Parathyroid adenoma (tissue), 2 donors: ENCODE measurements at regions not wholly inside any gene's neighbourhood (a gene's known extent, or its start where the extent isn't known, plus 50 kb on each side); places are given as distances from the start of the nearest gene placed in this dataset.

Source experiments
- H2AFZ ChIP-seq: fragments of 300-600 bp; sonication (generic); one replicate; pipeline ENCODE4 v1.7.0; 2017; ENCODE audit warnings: antibody characterized with exemption, mild to moderate bottlenecking
- H3K27ac ChIP-seq: fragments of 300-600 bp; sonication (generic); one replicate; pipeline ENCODE4 v1.7.0; 2017
- H3K27me3 ChIP-seq: fragments of 300-600 bp; sonication (generic); one replicate; pipeline ENCODE4 v1.7.0; 2017; ENCODE audit warnings: low read length; ENCODE audit not compliant: control insufficient read depth, insufficient read depth
- H3K36me3 ChIP-seq: fragments of 300-600 bp; sonication (generic); one replicate; pipeline ENCODE4 v1.7.0; 2017; ENCODE audit warnings: low read length; ENCODE audit not compliant: control insufficient read depth, insufficient read depth
- H3K4me1 ChIP-seq: fragments of 300-600 bp; sonication (generic); one replicate; pipeline ENCODE4 v1.7.0; 2017; ENCODE audit warnings: control low read depth
- H3K4me2 ChIP-seq: fragments of 300-600 bp; sonication (generic); one replicate; pipeline ENCODE4 v1.7.0; 2017; ENCODE audit warnings: low read length
- H3K4me3 ChIP-seq: fragments of 300-600 bp; sonication (generic); one replicate; pipeline ENCODE4 v1.7.0; 2017; ENCODE audit warnings: low read depth, low read length
- H3K79me2 ChIP-seq: fragments of 300-600 bp; sonication (generic); one replicate; pipeline ENCODE4 v1.7.0; 2017; ENCODE audit warnings: control low read depth
- H3K9ac ChIP-seq: fragments of 300-600 bp; sonication (generic); one replicate; pipeline ENCODE4 v1.7.0; 2017; ENCODE audit warnings: mild to moderate bottlenecking
- H3K9me3 ChIP-seq: fragments of 300-600 bp; sonication (generic); one replicate; pipeline ENCODE4 v1.7.0; 2017; ENCODE audit warnings: low read length; ENCODE audit not compliant: control insufficient read depth
- TF ChIP-seq, protein P1 (sequence below): fragments of 300-600 bp; sonication (generic); IDR thresholded peaks from one replicate; pipeline ENCODE4 v1.7.0; 2017; ENCODE audit warnings: antibody characterized with exemption, mild to moderate bottlenecking
- donor health status: primary hyperparathyroidism.

DNA sequence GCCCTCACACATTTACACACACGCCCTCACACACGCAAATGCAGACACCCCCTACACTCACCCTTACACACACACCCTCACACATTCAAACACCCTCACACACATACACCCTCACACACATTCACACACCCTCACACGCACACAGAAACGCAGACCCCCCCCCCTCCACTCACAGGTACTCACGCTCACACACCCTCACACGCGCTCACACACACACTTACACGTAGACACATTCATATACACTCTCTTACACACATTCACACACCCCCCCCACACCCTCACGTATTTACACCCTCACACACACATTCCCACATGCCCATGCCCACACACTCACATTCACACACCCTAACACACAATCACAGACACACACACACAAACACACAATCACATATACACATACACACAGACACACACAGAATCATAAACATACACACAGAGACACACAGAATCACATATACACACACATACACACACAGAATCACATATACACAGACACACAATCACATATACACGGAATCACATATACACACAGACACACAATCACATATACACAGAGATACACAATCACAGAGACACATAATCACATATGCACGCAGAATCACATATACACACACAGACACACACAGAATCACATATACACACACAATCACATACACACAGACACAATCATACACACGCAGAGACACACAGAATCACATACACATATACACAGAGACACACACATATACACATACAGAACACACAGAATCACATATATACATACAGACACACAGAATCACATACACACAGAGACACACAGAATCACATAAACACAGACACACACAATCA, 250.1 kb upstream of the RPL38 start:
- TF ChIP-seq, protein P1, sequence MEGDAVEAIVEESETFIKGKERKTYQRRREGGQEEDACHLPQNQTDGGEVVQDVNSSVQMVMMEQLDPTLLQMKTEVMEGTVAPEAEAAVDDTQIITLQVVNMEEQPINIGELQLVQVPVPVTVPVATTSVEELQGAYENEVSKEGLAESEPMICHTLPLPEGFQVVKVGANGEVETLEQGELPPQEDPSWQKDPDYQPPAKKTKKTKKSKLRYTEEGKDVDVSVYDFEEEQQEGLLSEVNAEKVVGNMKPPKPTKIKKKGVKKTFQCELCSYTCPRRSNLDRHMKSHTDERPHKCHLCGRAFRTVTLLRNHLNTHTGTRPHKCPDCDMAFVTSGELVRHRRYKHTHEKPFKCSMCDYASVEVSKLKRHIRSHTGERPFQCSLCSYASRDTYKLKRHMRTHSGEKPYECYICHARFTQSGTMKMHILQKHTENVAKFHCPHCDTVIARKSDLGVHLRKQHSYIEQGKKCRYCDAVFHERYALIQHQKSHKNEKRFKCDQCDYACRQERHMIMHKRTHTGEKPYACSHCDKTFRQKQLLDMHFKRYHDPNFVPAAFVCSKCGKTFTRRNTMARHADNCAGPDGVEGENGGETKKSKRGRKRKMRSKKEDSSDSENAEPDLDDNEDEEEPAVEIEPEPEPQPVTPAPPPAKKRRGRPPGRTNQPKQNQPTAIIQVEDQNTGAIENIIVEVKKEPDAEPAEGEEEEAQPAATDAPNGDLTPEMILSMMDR = no peak
- Histone ChIP-seq H3K4me3 (no peak overlapping the region), H3K36me3 (no peaks in the 10 kb centered on the region), H3K4me2 (peak overlapping the region; percentile 56), H3K79me2 (no peaks in the 10 kb centered on the region), H3K9ac (no peak overlapping the region), H3K27me3 (peaks cover 8% of the 10 kb centered on the region), H3K27ac (no peak overlapping the region), H3K9me3 (no peaks in the 10 kb centered on the region), H2AFZ (no peak overlapping the region), H3K4me1 (peaks cover 3% of the 10 kb centered on the region)

DNA sequence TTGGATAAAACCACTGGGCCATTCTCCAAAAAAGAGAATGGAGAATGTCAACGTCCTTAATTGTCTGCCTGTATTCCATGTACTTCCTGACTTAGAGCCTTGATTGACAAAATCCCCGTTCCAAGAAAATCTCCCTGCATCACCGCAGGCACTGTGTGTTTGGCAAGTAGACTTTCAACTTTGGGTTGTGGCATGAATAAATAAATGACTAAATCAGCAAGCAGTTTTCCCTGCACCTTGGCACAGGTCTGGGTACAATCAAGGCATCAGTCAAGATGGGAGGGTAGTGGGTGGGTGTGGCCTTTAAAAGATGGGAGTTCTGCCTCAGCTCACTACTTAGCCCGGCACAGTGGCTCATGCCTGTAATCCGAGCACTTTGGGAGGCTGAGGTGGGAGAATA, 248.5 kb upstream of the RPL38 start:
- no peak overlapping the region for H3K27ac ChIP-seq
- TF ChIP-seq, protein P1 = no peak

DNA sequence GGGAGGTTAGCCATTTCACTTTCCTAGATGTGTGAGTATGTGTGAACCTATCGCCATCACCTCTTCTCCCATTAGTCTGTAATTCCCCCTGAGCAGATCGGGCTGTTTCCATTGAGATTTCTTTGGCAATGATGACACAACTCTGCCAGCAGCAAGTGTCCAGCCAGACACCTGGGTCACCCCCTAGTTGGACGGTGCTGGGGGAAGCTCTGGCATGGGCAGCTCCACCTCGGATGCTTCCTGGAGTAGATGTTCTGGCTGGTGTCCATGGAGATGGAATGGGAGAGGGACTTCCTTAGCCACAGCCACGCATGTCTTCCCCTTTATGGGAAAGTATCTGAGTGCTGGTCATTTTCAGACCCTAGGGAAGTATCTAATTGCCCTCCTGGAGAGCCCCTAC, 247.9 kb upstream of the RPL38 start:
- no peaks in the 10 kb centered on the region for H3K36me3 ChIP-seq
- TF ChIP-seq, protein P1 = no peak
- H3K27ac ChIP-seq = no peak overlapping the region
- H3K79me2 ChIP-seq = no peaks in the 10 kb centered on the region
- H3K4me3 ChIP-seq = no peak overlapping the region
- no peaks in the 10 kb centered on the region for H3K9me3 ChIP-seq
- no peak overlapping the region for H3K9ac ChIP-seq
- H3K27me3 ChIP-seq = peaks cover 8% of the 10 kb centered on the region
- peaks cover 3% of the 10 kb centered on the region for H3K4me1 ChIP-seq
- H3K4me2 ChIP-seq = no peak overlapping the region
- no peak overlapping the region for H2AFZ ChIP-seq

More for the DNA sequence above, 248.5 kb upstream of the RPL38 start:
- Histone ChIP-seq H3K9me3 (no peaks in the 10 kb centered on the region), H3K79me2 (no peaks in the 10 kb centered on the region), H3K36me3 (no peaks in the 10 kb centered on the region), H3K4me2 (no peak overlapping the region), H3K27me3 (peaks cover 8% of the 10 kb centered on the region), H2AFZ (no peak overlapping the region), H3K4me3 (no peak overlapping the region), H3K9ac (no peak overlapping the region), H3K4me1 (peaks cover 3% of the 10 kb centered on the region)

DNA sequence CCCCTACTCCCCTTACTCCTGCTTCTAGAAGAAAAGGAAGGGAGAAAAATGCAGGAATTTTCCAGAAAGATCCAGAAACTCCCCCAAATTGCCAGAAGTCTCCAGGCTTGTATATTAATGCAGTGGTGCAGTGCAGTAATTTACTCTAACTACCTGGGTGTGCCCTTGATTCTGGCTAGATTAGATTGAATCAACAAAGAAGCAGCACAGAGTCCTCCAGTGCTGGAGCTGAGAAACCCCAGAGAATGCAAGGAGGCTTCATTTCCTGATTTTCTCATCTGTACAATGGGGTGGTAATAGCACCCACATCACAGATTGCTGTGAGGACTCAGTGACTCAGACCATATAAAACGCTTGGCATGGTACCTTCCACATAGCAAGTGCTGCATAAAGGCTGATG, 247.3 kb upstream of the RPL38 start:
- no peak overlapping the region for H3K4me3 ChIP-seq
- H2AFZ ChIP-seq = no peak overlapping the region
- no peaks in the 10 kb centered on the region for H3K79me2 ChIP-seq
- H3K27ac ChIP-seq = no peak overlapping the region
- peaks cover 8% of the 10 kb centered on the region for H3K27me3 ChIP-seq
- H3K4me2 ChIP-seq = no peak overlapping the region
- H3K9me3 ChIP-seq = no peaks in the 10 kb centered on the region
- H3K9ac ChIP-seq = no peak overlapping the region
- no peaks in the 10 kb centered on the region for H3K36me3 ChIP-seq
- TF ChIP-seq, protein P1 = no peak
- H3K4me1 ChIP-seq = peaks cover 3% of the 10 kb centered on the region
